ENCODE measurements at regions not wholly inside any gene's neighbourhood (a gene's known extent, or its start where the extent isn't known, plus 50 kb on each side); places are given as distances from the start of the nearest gene placed in this dataset.

DNA sequence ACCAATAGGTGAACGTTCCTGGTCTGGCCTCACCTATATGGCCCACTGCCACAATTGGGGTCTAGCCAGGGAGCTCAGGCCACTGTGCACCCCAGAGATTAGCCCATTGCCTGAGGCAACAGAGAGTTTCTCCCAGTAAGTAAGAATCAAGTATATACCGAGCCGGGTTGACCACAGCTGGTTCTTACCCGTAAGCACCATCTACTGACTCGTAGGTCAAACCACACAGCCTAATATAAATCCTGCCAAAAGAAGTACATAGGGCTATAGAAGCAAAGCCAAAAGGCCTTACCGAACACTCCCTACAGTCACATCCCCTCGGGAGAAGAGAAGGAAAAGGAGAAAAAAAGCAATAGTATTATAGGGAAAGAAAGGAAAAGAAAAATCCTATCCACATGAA, 463.6 kb upstream of the GJE1 start:
- Mint-ChIP-seq H3K27me3 (no peaks in the 10 kb centered on the region), H3K36me3 (no peaks in the 10 kb centered on the region), H3K4me1 (ENCODE audit: low read depth) (no peaks in the 10 kb centered on the region), H3K9me3 (ENCODE audit: low read depth) (no peaks in the 10 kb centered on the region), H3K4me3 (no peak overlapping the region), H3K27ac (no peak overlapping the region)

GRCh38 chr6:141667580-141668309, 465.0 kb upstream of the GJE1 start:
- no peak overlapping the region for H3K27ac Mint-ChIP-seq
- no peaks in the 10 kb centered on the region for H3K9me3 Mint-ChIP-seq (ENCODE audit: low read depth)
- no peaks in the 10 kb centered on the region for H3K36me3 Mint-ChIP-seq
- H3K4me1 Mint-ChIP-seq (ENCODE audit: low read depth): no peaks in the 10 kb centered on the region
- no peaks in the 10 kb centered on the region for H3K27me3 Mint-ChIP-seq
- no peak overlapping the region for H3K4me3 Mint-ChIP-seq

GRCh38 chr6:141666187-141666586, 466.5 kb upstream of the GJE1 start:
- Mint-ChIP-seq H3K36me3 (no peaks in the 10 kb centered on the region), H3K4me3 (no peak overlapping the region), H3K27ac (no peak overlapping the region), H3K4me1 (ENCODE audit: low read depth) (no peaks in the 10 kb centered on the region), H3K9me3 (ENCODE audit: low read depth) (no peaks in the 10 kb centered on the region), H3K27me3 (no peaks in the 10 kb centered on the region)

DNA sequence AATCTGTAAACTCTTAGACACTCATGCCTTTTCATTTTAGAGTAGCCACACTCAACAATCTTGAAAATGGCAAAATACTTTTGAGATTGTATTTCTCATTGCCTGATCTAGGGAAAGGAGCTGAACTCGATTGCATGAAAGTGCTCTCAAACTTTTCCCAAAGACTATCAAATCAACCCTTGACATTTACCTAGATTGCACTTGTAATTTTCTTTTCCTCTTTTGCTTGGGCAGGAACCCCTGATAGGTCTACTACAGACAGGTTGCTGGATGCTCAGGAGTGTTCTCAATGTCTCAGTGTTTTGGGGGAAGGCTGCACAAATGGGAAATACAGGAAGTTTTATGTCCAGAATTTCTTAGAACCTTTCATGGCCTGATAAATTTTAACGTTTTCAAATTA, 468.0 kb upstream of the GJE1 start:
- Mint-ChIP-seq H3K27me3 (no peaks in the 10 kb centered on the region), H3K36me3 (no peaks in the 10 kb centered on the region), H3K4me1 (ENCODE audit: low read depth) (no peaks in the 10 kb centered on the region), H3K9me3 (ENCODE audit: low read depth) (no peaks in the 10 kb centered on the region), H3K27ac (no peak overlapping the region), H3K4me3 (no peak overlapping the region)

GRCh38 chr6:141659582-141659981, 473.1 kb upstream of the GJE1 start:
- Mint-ChIP-seq H3K27ac (no peak overlapping the region), H3K4me1 (ENCODE audit: low read depth) (no peaks in the 10 kb centered on the region), H3K36me3 (no peaks in the 10 kb centered on the region), H3K9me3 (ENCODE audit: low read depth) (no peaks in the 10 kb centered on the region), H3K4me3 (no peak overlapping the region), H3K27me3 (peaks cover 3% of the 10 kb centered on the region)

DNA sequence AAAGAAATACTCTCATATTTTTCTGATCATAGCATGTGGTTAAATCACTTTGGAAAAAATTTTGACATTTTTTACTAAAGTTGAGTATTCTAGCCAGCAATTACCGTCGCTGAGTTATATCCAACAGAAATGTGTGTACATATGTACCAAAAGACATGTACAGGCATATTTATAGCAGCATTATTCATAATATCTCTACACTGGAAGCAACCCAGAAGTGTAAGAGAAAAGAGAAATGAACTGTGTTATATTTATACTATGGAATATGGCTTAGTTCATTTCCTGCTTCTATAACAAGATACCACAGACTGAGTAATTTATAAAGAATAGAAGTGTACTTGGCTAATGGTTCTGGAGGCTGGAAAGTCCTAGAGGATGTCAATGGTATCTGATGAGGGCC, 474.0 kb upstream of the GJE1 start:
- H3K4me3 Mint-ChIP-seq: no peak overlapping the region
- H3K27ac Mint-ChIP-seq: no peak overlapping the region
- H3K4me1 Mint-ChIP-seq (ENCODE audit: low read depth): no peaks in the 10 kb centered on the region
- no peaks in the 10 kb centered on the region for H3K36me3 Mint-ChIP-seq
- H3K9me3 Mint-ChIP-seq (ENCODE audit: low read depth): no peaks in the 10 kb centered on the region
- peaks cover 3% of the 10 kb centered on the region for H3K27me3 Mint-ChIP-seq

- Mint-ChIP-seq H3K4me3 (no peak overlapping the region), H3K9me3 (ENCODE audit: low read depth) (no peaks in the 10 kb centered on the region)
Measured at GRCh38 chr6:141657812-141658211, 474.9 kb upstream of the GJE1 start.

GRCh38 chr6:141653590-141653989, 479.1 kb upstream of the GJE1 start:
- Mint-ChIP-seq H3K36me3 (no peaks in the 10 kb centered on the region), H3K4me3 (no peak overlapping the region), H3K4me1 (ENCODE audit: low read depth) (no peaks in the 10 kb centered on the region), H3K27ac (no peak overlapping the region), H3K27me3 (peaks cover 3% of the 10 kb centered on the region), H3K9me3 (ENCODE audit: low read depth) (no peaks in the 10 kb centered on the region)

More at GRCh38 chr6:141657812-141658211, 474.9 kb upstream of the GJE1 start:
- no peaks in the 10 kb centered on the region for H3K36me3 Mint-ChIP-seq
- no peak overlapping the region for H3K27ac Mint-ChIP-seq
- peaks cover 3% of the 10 kb centered on the region for H3K27me3 Mint-ChIP-seq
- H3K4me1 Mint-ChIP-seq (ENCODE audit: low read depth): no peaks in the 10 kb centered on the region

- Mint-ChIP-seq H3K9me3 (ENCODE audit: low read depth) (no peaks in the 10 kb centered on the region), H3K4me3 (no peak overlapping the region), H3K36me3 (no peaks in the 10 kb centered on the region), H3K27ac (no peak overlapping the region), H3K27me3 (peaks cover 3% of the 10 kb centered on the region), H3K4me1 (ENCODE audit: low read depth) (no peaks in the 10 kb centered on the region)
Measured at GRCh38 chr6:141641951-141642350, 490.8 kb upstream of the GJE1 start.

GRCh38 chr6:141641406-141641805, 491.3 kb upstream of the GJE1 start:
- Mint-ChIP-seq H3K36me3 (no peaks in the 10 kb centered on the region), H3K9me3 (ENCODE audit: low read depth) (no peaks in the 10 kb centered on the region), H3K4me3 (no peak overlapping the region), H3K27me3 (peaks cover 3% of the 10 kb centered on the region), H3K27ac (no peak overlapping the region), H3K4me1 (ENCODE audit: low read depth) (no peaks in the 10 kb centered on the region)

DNA sequence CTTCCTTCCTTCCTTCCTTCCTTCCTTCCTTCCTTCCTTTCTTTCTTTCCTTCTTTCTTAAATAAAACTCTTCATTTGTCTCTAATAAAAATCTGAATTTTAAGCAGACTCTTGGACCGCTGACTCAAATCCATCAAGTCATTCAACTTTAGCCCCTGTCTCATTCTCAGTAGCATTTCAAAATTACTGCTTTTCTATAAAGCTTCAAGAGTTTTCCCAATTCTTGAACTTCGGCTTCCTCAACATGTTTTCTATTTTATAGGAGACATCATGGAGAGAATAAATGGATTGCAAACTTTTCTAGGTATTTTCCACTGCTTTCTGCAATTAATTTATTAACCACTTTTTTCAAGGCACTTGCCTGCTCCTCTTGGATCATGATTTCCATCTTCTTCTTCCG, 497.1 kb upstream of the GJE1 start:
- Mint-ChIP-seq H3K27ac (no peak overlapping the region), H3K4me3 (no peak overlapping the region)

GRCh38 chr6:141634269-141634668, 498.5 kb upstream of the GJE1 start:
- Mint-ChIP-seq H3K4me1 (ENCODE audit: low read depth) (no peaks in the 10 kb centered on the region), H3K27ac (no peak overlapping the region), H3K4me3 (no peak overlapping the region), H3K27me3 (no peaks in the 10 kb centered on the region), H3K36me3 (no peaks in the 10 kb centered on the region), H3K9me3 (ENCODE audit: low read depth) (no peaks in the 10 kb centered on the region)

More for the DNA sequence above, 497.1 kb upstream of the GJE1 start:
- H3K36me3 Mint-ChIP-seq: no peaks in the 10 kb centered on the region
- no peaks in the 10 kb centered on the region for H3K9me3 Mint-ChIP-seq (ENCODE audit: low read depth)
- no peaks in the 10 kb centered on the region for H3K4me1 Mint-ChIP-seq (ENCODE audit: low read depth)
- no peaks in the 10 kb centered on the region for H3K27me3 Mint-ChIP-seq

DNA sequence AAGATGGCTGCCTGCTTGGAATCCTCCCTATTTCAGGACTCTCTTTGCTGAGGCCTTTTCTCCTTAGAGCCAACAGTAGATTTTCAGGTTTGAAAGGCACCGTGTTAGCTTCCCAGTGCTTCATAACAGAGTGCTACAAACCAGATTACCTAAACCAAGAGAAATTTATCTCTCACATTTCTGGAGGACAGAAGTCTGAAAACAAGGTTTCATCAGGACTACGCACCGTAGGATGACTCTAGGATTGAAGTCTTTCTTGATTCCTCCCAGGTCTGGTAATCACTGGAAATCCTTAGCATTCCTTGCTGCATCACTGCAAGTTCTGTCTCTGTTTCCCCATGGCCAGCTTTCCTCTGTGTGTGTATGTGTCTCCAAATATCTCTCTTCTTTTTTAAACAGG, 508.4 kb upstream of the GJE1 start:
- Mint-ChIP-seq H3K4me1 (ENCODE audit: low read depth) (no peaks in the 10 kb centered on the region), H3K4me3 (no peak overlapping the region), H3K9me3 (ENCODE audit: low read depth) (no peaks in the 10 kb centered on the region), H3K36me3 (no peaks in the 10 kb centered on the region), H3K27ac (no peak overlapping the region), H3K27me3 (peaks cover 2% of the 10 kb centered on the region)

GRCh38 chr6:141618180-141618581, 514.5 kb upstream of the GJE1 start:
- Mint-ChIP-seq H3K4me1 (ENCODE audit: low read depth) (no peaks in the 10 kb centered on the region), H3K27me3 (no peaks in the 10 kb centered on the region), H3K36me3 (no peaks in the 10 kb centered on the region), H3K9me3 (ENCODE audit: low read depth) (no peaks in the 10 kb centered on the region), H3K4me3 (no peak overlapping the region), H3K27ac (no peak overlapping the region)

DNA sequence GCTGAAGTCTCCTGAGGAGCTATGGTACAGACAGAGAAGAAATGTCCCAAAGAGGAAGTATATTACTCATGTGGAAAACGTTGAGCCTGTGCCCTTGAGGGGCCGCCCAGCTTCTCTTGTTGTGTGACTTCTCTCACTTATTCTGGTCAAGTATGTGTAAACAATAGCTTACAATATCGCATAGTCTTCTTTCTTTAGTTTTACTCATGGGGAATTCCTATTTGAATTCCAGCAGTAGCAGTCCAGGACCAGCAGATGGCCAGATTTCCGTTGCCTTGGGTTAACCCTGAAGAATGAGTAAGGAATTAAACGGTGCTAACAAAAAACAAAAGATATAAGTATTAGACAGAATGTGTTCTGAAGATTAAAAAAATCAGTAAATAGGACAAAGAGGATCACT, 522.0 kb upstream of the GJE1 start:
- H3K4me1 Mint-ChIP-seq (ENCODE audit: low read depth): no peaks in the 10 kb centered on the region
- H3K36me3 Mint-ChIP-seq: no peaks in the 10 kb centered on the region
- peaks cover 1% of the 10 kb centered on the region for H3K27me3 Mint-ChIP-seq
- no peak overlapping the region for H3K27ac Mint-ChIP-seq
- peaks cover 10% of the 10 kb centered on the region for H3K9me3 Mint-ChIP-seq (ENCODE audit: low read depth)
- no peak overlapping the region for H3K4me3 Mint-ChIP-seq

DNA sequence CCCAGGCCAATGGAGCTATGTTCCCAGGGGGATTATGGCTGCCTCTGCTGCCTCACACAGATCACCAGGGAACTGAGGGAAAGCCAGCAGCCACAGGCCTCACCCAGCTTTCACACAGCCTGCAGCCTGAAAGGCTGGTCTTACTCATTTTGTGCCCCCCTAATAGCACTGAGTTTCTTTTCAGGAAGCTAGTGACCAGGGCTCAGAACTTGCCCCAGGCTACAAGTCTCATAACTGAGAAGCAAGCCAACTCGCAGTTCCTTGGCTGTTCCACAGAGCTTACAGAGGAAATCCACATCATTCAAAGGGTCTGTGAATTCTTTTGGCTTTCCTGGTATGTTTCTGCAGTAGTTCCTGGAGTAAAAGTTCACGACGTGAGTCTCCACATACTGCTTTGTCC, 524.8 kb upstream of the GJE1 start:
- Mint-ChIP-seq H3K9me3 (ENCODE audit: low read depth) (peaks cover 10% of the 10 kb centered on the region), H3K4me3 (no peak overlapping the region), H3K27ac (no peak overlapping the region), H3K4me1 (ENCODE audit: low read depth) (no peaks in the 10 kb centered on the region), H3K27me3 (peaks cover 1% of the 10 kb centered on the region), H3K36me3 (no peaks in the 10 kb centered on the region)
